ENCODE measurements at regions not wholly inside any gene's neighbourhood (a gene's known extent, or its start where the extent isn't known, plus 50 kb on each side); places are given as distances from the start of the nearest gene placed in this dataset.

DNA sequence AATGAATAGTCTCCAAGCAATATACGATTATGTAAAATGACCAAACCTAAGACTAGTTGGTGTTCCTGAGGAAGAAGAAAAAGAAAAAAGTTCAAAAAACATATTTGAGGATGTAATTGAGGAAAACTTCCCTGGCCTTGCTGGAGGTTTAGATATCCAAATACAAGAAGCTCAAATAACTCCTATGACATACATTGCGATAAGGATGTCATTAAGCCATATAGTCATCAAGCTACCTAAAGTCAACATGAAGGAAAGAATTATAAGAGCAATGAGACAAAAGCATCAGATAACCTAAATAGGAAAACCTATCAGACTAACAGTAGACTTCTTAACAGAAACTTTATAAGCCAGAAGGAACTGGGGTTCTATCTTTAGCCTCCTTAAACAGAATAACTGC, 231.1 kb downstream of the TUSC7 start:
- no peak overlapping the region for H3K4me3 ChIP-seq
- no peak for DNase-seq (ENCODE audit: low spot score)
- no peak overlapping the region for H3K27ac ChIP-seq
- TF ChIP-seq, protein P1, sequence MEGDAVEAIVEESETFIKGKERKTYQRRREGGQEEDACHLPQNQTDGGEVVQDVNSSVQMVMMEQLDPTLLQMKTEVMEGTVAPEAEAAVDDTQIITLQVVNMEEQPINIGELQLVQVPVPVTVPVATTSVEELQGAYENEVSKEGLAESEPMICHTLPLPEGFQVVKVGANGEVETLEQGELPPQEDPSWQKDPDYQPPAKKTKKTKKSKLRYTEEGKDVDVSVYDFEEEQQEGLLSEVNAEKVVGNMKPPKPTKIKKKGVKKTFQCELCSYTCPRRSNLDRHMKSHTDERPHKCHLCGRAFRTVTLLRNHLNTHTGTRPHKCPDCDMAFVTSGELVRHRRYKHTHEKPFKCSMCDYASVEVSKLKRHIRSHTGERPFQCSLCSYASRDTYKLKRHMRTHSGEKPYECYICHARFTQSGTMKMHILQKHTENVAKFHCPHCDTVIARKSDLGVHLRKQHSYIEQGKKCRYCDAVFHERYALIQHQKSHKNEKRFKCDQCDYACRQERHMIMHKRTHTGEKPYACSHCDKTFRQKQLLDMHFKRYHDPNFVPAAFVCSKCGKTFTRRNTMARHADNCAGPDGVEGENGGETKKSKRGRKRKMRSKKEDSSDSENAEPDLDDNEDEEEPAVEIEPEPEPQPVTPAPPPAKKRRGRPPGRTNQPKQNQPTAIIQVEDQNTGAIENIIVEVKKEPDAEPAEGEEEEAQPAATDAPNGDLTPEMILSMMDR (IDR thresholded peaks at IDR 0.05): no peak

GRCh38 chr3:116946376-116946775, 236.8 kb downstream of the TUSC7 start:
- H3K4me3 ChIP-seq: no peak overlapping the region
- TF ChIP-seq, protein P1 (IDR thresholded peaks at IDR 0.05): no peak
- no peak for DNase-seq (ENCODE audit: low spot score)
- H3K27ac ChIP-seq: no peak overlapping the region

DNA sequence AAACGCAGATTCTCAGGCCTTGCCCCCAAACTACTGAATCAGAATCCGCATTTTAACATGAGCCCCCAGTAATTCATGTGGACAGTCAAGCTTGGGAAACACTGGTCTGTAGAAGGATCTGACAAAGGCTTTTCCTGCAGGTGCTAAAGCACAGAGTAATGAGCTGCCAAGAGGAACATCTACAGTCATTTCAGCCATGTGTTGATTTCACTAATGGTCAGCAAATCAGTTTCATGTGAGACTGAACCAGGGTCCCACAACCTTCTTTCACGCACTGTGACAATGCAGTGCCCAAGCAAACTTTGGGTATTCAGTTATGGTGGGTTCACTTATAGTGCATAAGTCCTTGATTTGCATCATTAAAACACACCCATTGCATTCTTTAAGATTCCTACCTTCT, 237.6 kb downstream of the TUSC7 start:
- H3K27ac ChIP-seq: no peak overlapping the region
- no peak overlapping the region for H3K4me3 ChIP-seq
- TF ChIP-seq, protein P1 (IDR thresholded peaks at IDR 0.05): no peak
- DNase-seq (ENCODE audit: low spot score): no peak

DNA sequence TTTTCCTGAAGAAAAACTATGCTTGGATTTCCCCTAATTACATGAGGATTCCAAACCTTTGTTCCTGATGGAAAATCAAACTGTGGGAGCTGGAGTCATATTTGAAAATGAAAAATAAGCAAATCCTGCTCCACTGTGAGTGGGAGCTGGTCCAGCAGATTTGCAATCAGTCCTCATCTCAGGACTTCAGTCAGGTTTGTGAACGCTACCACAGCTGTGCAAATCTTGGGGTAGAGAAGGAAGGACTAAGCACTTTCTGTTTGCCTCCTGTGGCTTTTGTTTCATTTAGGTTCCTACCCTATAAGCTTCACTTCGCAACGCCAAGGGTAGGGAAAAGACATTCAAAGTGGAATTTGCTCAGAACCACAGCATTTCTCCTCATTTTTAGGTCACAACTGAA, 238.2 kb downstream of the TUSC7 start:
- TF ChIP-seq, protein P1 (IDR thresholded peaks at IDR 0.05): no peak
- no peak for DNase-seq (ENCODE audit: low spot score)
- Histone ChIP-seq H3K27ac (no peak overlapping the region), H3K4me3 (no peak overlapping the region)

GRCh38 chr3:116950301-116951055, 240.9 kb downstream of the TUSC7 start:
- H3K27ac ChIP-seq: peak overlapping the region in 1 of 2 donors; percentile 70
- DNase-seq (ENCODE audit: low spot score): no peak

GRCh38 chr3:116951610-116952009, 242.0 kb downstream of the TUSC7 start:
- no peak for DNase-seq (ENCODE audit: low spot score)
- Histone ChIP-seq H3K27ac (peak overlapping the region; percentile 1 to 70), H3K4me3 (peak overlapping the region; percentile 23)
- TF ChIP-seq, protein P1 (IDR thresholded peaks at IDR 0.05): no peak

More at GRCh38 chr3:116950301-116951055, 240.9 kb downstream of the TUSC7 start:
- TF ChIP-seq, protein P1 (IDR thresholded peaks at IDR 0.05): no peak
- no peak overlapping the region for H3K4me3 ChIP-seq

DNA sequence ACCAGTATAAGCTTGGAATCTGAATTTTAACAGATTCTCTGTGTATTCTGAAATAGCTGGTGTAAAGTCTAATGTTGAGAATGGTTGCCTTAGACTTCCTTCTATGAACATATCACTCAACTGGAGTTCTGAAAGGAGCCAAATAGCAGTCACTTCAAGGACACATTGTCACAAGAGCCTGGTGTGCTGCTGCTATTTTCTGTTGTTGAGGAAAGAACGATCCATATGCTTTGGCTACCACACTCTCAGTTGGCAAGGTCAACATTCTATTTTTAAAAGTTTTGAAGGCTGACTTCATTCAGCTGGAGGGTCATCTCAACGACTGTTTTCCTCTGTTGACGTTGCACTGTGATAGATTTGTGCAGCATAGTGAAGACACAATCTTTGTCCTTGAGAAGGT, 248.7 kb downstream of the TUSC7 start:
- H3K4me3 ChIP-seq: no peak overlapping the region
- H3K27ac ChIP-seq: peak overlapping the region in 1 of 2 donors; percentile 33
- DNase-seq (ENCODE audit: low spot score): no peak
- TF ChIP-seq, protein P1 (IDR thresholded peaks at IDR 0.05): no peak

Data from coronary artery (tissue), 2 donors.